ENCODE measurements at regions not wholly inside any gene's neighbourhood (a gene's known extent, or its start where the extent isn't known, plus 50 kb on each side); places are given as distances from the start of the nearest gene placed in this dataset.
"Not testable (repeated sequence)": the region's sequence is repeated elsewhere in the genome, so short reads cannot be mapped to it uniquely, and the experiment has no call there.

DNA sequence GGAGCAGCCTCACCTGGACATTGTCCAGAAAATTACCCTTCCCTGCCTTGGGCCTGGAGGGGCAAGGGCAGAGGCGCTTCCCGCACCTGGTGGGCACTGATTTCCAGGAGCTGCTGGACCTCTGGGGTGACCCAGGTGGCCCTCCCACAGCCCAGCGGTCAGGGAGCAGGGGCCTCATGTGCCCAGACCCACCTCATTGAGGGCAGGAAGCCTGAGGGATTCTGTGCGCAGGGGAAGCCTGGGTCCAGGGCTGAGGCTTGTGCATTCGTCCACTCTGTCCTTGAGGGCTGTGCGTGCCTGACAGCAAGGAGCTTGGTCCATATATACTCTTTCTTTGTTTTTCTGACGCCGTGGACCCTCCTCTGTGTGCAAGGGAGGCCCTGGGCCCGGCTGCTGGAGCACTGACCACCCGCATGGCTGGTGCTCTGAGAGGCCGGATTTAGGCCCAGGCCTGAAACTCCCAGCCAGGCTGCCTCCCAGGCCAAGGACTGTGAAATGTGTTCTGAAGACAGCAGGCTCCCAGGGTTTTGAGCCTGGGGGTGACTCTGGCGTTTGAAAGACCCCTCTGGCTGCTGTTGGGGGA is 69.0 kb upstream of the LRPAP1 start:
- TF ChIP-seq TAF1, POLR2AphosphoS5, POLR2A, SPI1 (IDR thresholded peaks at IDR 0.05; ENCODE audit: low read depth, low read length): not testable (repeated sequence)

All from GM12891 (cell line).